WI38 (cell line): ENCODE measurements at regions not wholly inside any gene's neighbourhood (a gene's known extent, or its start where the extent isn't known, plus 50 kb on each side); places are given as distances from the start of the nearest gene placed in this dataset.

Experiments
- H3K4me3 ChIP-seq: 2 replicates; pipeline ENCODE4 v1.5.1; 2011; ENCODE audit warnings: low read depth, mild to moderate bottlenecking, control low read depth, low read length
- TF ChIP-seq, protein P1 (sequence below): IDR thresholded peaks from 2 replicates; pipeline ENCODE4 v1.5.1; 2012; ENCODE audit warnings: low read depth, mild to moderate bottlenecking, control low read depth, low read length

DNA sequence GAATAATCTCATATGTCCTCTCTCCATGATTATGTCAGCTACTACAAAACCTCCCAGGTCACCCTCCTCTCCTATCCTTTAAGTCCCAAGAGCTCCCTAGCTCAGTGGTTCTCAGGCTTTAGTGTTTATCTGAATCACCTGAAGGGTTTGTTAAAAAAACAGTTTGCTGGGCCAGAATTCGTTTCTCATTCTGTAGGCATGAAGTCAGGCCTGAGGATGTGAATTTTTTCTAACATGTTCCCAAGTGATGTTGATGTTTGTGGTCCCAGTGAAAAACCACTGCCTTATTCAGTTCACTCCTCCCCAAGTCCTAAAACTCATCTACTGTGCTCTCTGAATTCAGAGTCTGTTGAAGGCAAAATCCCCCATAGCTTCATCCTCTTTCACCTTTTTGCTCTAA, 241.4 kb downstream of the ETNK1 start:
- no peak overlapping the region for H3K4me3 ChIP-seq
- TF ChIP-seq, protein P1, sequence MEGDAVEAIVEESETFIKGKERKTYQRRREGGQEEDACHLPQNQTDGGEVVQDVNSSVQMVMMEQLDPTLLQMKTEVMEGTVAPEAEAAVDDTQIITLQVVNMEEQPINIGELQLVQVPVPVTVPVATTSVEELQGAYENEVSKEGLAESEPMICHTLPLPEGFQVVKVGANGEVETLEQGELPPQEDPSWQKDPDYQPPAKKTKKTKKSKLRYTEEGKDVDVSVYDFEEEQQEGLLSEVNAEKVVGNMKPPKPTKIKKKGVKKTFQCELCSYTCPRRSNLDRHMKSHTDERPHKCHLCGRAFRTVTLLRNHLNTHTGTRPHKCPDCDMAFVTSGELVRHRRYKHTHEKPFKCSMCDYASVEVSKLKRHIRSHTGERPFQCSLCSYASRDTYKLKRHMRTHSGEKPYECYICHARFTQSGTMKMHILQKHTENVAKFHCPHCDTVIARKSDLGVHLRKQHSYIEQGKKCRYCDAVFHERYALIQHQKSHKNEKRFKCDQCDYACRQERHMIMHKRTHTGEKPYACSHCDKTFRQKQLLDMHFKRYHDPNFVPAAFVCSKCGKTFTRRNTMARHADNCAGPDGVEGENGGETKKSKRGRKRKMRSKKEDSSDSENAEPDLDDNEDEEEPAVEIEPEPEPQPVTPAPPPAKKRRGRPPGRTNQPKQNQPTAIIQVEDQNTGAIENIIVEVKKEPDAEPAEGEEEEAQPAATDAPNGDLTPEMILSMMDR, result no peak

DNA sequence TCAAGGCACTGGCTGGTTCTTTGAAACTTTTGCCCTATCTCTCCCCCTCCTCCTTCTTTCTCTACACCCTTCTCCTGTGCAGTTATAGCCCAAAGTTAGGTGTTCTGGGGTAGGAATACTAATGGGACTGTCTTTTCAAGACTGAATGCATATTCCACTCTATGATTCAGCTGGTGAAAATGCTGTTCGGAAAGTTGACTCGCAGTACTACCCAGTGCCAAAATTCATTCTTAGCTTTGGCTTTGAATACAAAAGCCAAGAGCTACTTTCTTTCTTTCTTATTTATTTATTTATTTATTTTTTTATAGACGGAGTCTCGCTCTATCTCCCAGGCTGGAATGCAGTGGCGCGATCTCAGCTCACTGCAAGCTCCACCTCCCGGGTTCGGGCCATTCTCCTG, 249.2 kb downstream of the ETNK1 start:
- H3K4me3 ChIP-seq, result no peak overlapping the region
- TF ChIP-seq, protein P1, result no peak

DNA sequence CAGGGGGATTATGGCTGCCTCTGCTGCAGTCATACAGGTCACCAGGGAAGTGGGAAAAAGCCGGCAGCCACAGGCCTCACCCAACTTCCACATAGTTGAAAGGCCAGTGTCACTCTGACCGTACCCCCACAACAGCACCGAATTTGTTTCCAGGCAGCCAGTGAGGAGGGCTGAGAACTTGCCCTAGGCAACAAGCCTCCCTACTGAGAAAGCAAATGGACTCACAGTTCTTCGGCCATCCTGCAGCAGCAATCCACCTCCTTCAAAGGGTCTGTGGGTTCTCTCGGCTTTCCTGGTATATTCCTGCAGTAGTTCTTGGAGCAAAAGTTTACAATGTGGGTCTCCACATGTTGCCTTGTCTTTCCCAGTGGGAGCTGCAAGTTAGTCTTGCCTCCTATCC, 251.3 kb downstream of the ETNK1 start:
- TF ChIP-seq, protein P1, result no peak
- no peak overlapping the region for H3K4me3 ChIP-seq

DNA sequence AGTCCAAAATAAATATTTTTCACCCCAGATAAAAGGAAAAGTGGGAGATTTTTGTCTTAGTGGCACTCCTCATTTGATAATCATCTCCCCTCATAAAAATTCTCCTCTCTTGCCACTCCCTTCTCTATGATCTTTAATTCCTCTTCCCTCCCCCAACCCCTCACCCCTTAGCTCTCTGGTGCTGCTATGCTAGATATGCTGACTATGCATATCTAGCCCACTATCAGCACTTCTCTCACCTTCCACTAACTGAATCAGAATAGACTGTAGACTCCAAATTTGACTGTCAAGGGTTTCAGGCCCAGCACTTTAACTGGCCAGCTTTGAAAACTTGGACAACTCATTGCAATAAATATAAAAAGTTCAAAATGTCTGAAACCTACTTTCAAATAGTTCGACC, 254.2 kb downstream of the ETNK1 start:
- TF ChIP-seq, protein P1, result no peak

DNA sequence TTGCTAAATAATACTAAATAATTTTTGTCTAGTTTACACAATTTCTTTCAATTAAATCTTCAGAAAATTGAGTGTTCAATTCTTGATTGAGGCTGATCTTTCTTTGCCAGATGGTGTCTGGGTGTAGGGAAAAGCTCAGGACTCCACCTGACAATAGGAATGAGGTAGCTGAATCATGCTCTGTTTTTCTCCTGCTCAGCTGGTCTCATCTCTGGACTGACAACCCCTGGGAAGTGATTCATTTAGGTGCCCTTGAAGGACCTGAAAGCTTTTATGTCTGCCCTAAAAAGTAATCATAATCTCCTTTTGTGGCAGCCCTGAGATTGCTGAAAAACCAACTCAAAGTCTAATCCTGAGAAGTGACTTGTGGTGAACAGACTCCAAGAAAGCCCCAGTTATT, 255.4 kb downstream of the ETNK1 start:
- H3K4me3 ChIP-seq, result no peak overlapping the region
- TF ChIP-seq, protein P1, result no peak

More for the DNA sequence above, 254.2 kb downstream of the ETNK1 start:
- H3K4me3 ChIP-seq, result no peak overlapping the region

DNA sequence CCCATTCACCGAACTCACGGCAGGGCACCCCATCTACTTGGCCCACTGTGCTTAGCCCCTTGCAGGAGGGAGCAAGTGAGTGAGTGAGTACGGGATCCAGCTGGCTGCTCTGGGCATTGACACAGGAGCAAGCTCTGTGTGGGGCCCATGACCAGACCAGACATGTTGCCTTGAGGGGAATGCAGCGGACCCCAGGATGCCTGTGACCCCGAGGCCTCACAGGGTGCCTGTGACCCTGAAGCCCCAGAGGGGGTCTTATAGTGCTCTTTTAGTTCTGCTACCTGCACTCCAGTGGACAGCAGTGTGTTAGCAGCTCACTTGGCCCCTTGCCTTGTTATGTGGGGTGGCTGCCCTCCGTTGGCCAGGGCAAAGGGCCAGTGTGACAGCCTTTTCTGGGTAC, 255.8 kb downstream of the ETNK1 start:
- H3K4me3 ChIP-seq, result no peak overlapping the region
- TF ChIP-seq, protein P1, result no peak

DNA sequence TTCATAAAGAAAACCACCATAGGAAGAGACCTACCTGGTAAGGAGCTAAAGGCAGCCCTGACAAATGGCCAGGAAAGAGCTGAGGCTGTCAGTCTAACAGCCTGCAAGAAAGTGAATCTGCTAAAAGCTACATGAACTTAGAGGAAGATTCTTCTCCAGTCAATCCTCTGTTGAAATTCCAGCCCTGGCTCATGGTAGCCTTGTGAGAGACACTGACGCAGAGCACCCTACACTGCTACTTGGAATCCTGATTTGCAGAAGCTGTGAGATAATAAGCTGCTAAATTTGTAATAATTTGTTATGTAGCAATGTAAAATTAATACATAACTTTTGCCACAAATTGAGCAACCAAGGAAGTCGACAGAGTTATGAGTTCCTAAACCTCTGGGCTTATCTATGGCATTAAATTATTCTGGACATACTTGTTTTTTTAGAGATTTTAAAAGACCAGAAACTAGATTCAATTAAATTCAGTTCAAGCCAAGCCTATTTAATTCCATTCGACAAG, 257.0 kb downstream of the ETNK1 start:
- H3K4me3 ChIP-seq, result no peak overlapping the region
- TF ChIP-seq, protein P1, result no peak
